Activated T-cell treated with anti-CD3 and anti-CD28 coated beads for 24 hours (primary cell): ENCODE measurements at regions not wholly inside any gene's neighbourhood (a gene's known extent, or its start where the extent isn't known, plus 50 kb on each side); places are given as distances from the start of the nearest gene placed in this dataset.
"Not testable (repeated sequence)": the region's sequence is repeated elsewhere in the genome, so short reads cannot be mapped to it uniquely, and the experiment has no call there.

ENCODE experiments used
- DNase-seq: peaks from one replicate; pipeline ENCODE4 v3.0.0-alpha.2; 2020; ENCODE audit warnings: low read depth

DNA sequence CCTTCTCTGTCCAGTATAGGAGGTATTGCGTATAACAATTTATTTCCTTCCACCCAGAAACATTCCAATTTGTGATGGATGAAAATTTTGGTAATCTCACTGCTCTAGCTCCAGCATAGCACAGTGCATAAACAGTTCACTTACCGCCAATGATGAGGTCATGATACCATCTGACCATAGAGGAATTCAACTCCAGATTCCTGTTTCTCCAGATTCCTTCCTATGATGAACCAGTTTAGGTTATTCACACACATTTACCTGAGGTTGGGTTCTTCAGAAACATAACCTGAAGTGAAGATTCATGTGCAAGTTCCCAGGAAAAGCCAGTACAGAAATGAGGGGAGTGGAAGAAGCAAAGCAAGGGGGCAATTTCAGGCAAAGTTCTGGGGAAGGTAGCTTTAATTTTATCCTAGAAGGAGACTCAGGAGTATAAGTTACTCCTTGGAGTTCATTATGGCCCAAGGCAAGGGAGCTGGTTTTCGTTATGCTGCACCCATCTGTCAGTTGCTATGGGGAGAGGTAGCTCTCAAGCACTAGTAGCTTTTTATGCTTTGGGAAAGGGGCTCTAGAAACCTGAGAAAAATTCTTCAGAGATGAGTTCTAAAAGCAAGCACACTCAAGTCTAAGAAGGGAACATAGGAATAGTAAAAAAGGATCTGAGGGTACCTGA lies 121.6 kb downstream of the CASP12 start:
- DNase-seq = no peak

GRCh38 chr11:104774578-104774977 lies 123.7 kb downstream of the CASP12 start:
- DNase-seq = no peak

DNA sequence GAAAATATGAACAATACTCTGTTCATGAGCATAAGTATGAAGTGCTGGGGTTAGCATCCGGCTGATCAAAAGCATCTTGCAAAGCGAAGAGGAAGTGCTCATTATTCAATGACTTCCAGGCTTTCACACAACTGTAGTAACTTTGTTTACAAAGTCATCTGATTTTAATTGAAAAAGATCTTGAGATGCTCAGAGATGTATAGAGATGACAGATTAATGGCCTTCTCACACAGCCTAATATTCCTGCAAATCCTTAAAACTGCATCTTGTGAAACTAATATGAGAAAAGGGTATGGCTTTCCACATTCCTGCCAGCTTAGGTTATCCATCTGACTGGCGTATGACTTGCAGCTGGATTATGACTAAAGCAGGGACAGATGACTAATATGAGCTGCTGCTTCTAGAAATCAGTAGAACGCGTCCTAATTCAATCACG lies 125.4 kb downstream of the CASP12 start:
- no peak for DNase-seq

- no peak for DNase-seq
Observed at GRCh38 chr11:104771763-104772162, 126.5 kb downstream of the CASP12 start.

- DNase-seq = not testable (repeated sequence)
Observed at GRCh38 chr11:104771046-104771445, 127.2 kb downstream of the CASP12 start.

DNA sequence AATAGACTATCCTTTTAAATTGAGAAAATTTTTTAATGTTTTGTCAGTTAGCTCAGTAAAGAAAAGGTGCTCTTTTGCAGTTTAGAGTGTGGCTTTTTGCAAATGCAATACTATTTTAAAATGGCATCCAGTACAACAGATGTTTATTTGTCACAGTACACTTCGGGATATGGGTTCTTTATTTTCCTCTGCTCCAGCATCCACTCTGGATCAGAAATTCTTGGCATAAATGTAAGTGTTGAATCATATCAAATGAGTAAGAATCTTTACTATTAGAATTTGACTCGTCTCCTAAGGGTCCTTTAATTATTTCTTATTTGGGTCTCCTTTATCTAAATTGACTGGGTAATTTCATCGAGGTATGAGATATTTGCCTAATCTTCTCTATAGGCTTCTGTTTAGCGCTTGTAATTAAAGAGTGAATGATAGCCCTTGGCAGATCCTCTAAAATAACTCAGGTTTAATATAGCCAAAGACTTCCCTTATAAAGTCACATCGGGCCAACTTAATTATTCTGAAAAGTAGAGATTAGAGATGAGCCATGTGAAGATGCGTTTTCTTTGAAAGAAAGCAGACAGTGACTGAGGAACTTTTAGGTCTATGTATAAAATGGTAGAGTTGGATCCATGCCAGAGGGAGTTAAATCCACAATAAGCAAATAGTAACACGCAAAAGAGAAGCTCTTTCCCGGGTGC lies 132.7 kb downstream of the CASP12 start:
- DNase-seq = no peak

- no peak for DNase-seq
Observed at GRCh38 chr11:104764710-104765045, 133.6 kb downstream of the CASP12 start.

GRCh38 chr11:104763930-104764709 lies 134.1 kb downstream of the CASP12 start:
- no peak for DNase-seq

- DNase-seq = no peak
Observed at GRCh38 chr11:104761511-104761910, 136.7 kb downstream of the CASP12 start.

- DNase-seq = no peak
Observed at GRCh38 chr11:104759464-104759863, 138.8 kb downstream of the CASP12 start.

- DNase-seq = no peak
Observed at GRCh38 chr11:104738918-104739317, 159.3 kb downstream of the CASP12 start.

GRCh38 chr11:104738208-104738607 lies 160.1 kb downstream of the CASP12 start:
- DNase-seq = no peak

DNA sequence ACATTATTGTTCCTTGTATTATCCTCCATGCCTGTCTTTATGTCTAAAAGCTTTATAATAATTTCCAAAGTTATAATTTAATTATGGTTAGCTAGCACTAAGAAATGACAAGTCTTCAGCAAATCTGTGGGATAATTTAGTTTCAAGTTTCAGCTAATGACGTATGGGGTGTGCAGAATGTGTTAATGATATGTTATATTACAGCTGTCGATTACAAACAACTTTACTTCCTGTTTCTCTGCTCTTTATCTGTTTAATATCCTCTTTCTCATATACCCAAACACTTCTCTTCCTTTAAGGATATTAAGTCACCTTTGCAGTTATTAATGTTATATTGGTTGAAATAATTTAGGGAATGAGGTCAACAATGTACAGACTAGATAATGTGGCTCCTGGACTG lies 161.8 kb downstream of the CASP12 start:
- no peak for DNase-seq

GRCh38 chr11:104734998-104735397 lies 163.3 kb downstream of the CASP12 start:
- DNase-seq = no peak

GRCh38 chr11:104731890-104732289 lies 166.4 kb downstream of the CASP12 start:
- DNase-seq = no peak

DNA sequence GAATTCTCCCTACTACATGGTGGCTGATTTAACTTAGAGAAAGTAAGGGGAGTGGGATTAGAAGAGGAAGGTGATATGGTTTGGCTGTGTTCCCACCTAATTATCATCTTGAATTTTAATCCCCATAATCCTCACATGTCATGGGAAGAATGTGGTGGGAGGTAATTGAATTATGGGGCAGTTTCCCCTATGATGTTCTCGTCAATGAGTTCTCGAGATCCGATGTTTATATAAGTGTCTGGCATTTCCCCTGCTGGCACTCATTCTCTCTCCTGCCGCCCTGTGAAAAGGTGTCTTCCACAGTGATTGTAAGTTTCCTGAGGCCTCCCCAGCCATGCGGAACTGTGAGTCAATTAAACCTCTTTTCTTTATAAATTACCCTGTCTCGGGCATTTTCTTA lies 169.3 kb downstream of the CASP12 start:
- no peak for DNase-seq

DNA sequence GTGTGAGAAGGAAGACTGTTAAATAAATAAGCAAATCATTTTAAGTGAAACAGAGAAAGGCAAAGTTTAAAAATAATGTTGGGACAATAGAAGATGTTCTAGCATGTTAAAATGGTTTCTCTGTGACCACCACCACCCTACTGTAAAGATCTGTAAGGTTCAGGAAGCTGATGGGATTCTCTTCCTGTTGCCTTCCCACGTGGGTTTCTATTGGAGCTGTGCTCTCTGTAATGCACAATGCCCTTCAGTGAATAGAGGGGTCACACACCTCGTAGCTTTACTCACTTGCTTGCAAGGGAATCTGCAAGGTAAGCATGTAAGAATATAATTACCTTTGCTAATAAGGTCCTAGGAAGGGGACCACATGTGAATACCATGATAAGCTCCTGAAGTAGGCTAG lies 170.5 kb downstream of the CASP12 start:
- DNase-seq = no peak

DNA sequence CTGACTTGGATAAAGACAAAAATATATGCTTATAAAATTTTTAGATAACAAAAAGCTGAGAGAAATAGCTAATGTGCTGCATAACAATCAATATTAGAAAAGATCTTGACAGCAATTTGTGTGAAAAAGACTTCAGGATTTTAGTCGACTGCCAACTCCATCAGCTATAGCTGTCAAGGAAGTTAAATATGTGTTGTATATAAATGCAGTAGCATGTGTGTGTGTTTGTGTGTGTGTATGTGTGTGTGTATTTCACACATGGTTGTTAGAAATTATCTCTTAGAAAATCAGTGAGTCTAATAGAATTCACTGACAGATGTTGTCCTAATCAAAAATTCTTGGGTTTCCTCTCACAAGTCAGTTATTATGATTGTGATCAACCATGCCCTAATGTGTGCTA lies 171.2 kb downstream of the CASP12 start:
- DNase-seq = no peak

GRCh38 chr11:104725796-104726408 lies 172.4 kb downstream of the CASP12 start:
- DNase-seq = no peak

GRCh38 chr11:104713401-104713800 lies 184.9 kb downstream of the CASP12 start:
- DNase-seq = no peak

GRCh38 chr11:104705490-104706190 lies 192.6 kb downstream of the CASP12 start:
- DNase-seq = peak; percentile 65

DNA sequence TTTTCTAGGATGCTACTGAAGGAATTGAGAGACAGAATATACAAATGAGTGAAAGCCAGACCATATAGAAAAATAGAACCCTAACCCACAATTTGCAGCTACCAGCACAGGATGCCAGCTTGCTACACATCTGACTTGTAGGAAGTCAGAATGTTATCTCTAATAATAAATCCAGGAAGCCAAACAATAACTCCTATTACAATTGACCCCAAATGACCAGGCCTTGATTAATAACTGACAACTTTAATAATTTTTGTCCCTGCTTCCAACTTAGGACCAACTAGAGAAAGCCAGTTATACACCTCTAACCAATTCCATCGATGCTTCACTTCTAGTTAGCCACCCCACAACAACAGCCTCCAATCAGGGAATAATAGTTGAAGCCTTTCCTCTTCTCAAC lies 193.4 kb downstream of the CASP12 start:
- DNase-seq = no peak
